SK-N-MC (cell line): ENCODE measurements at regions not wholly inside any gene's neighbourhood (a gene's known extent, or its start where the extent isn't known, plus 50 kb on each side); places are given as distances from the start of the nearest gene placed in this dataset.

ENCODE experiments used
- EZH2 ChIP-seq: fragments of 200-600 bp; sonication (generic); IDR thresholded peaks from one replicate; pipeline ENCODE4 v1.6.1; 2017; ENCODE audit warnings: antibody characterized with exemption
- FOXP2 ChIP-seq: optimal IDR thresholded peaks from 2 replicates; pipeline ENCODE3; 2011; ENCODE audit warnings: mild to moderate bottlenecking, moderate library complexity; ENCODE audit not compliant: insufficient read depth; ENCODE audit errors: extremely low read length, control extremely low read depth
- POLR2AphosphoS5 ChIP-seq: IDR thresholded peaks from 2 replicates; pipeline ENCODE4 v1.6.1; 2012; ENCODE audit warnings: mild to moderate bottlenecking, low read depth, low read length, borderline replicate concordance

DNA sequence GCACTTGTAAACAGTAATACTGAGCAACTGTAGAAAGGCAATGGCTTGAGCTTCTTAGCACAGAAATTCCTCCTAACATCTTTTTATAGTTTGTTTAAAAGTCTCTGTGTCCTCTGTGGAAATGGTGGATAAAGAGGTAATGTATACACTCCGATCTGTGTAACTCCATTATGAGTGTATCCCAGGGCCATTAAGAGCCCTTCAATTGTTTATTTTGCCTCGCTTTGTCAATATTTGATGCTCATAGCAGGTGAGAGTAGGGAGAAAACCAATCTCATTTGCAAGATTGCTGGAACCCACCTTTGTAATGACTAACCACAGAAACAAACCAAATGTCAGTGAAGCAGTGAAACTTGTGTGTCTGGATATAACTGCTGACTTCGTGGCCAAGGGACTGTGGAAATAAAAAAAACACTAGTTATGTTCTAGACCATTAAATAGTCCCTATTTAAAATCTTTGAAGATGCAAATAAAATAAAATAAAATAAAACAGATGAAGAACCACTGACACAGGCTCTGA, 598.2 kb upstream of the BOD1L1 start:
- TF ChIP-seq EZH2 (no peak), POLR2AphosphoS5 (no peak), FOXP2 (no peak)
